Natural killer cell (primary cell): ENCODE measurements at regions not wholly inside any gene's neighbourhood (a gene's known extent, or its start where the extent isn't known, plus 50 kb on each side); places are given as distances from the start of the nearest gene placed in this dataset.
"Not testable (repeated sequence)": the region's sequence is repeated elsewhere in the genome, so short reads cannot be mapped to it uniquely, and the experiment has no call there.

Experiments
- ATAC-seq, 3 donors: fragments of 150-1000 bp in 2 of 3; fragments of 200-7000 bp in 1 of 3; cut with Tn5 transposase; 1 replicate in 1 of 3; 2 replicates in 2 of 3; pipeline ENCODE4 v1.10.0; 2021; ENCODE audit warnings: mild to moderate bottlenecking in 2 of 3, moderate library complexity in 2 of 3
- DNase-seq, 2 donors: peaks; one replicate each; pipeline versions ENCODE4 v3.0.0 to v3.0.0-alpha.2; 2013 to 2021; ENCODE audit warnings: mixed read lengths in 1 of 2
- H3K27ac ChIP-seq: one replicate; pipeline ENCODE4 v1.5.1; 2013; ENCODE audit warnings: mild to moderate bottlenecking, low read length
- H3K27me3 ChIP-seq: one replicate; pipeline ENCODE4 v1.6.1; 2013; ENCODE audit warnings: low read length; ENCODE audit not compliant: control insufficient read depth, insufficient read depth
- H3K36me3 ChIP-seq: one replicate; pipeline ENCODE4 v1.6.1; 2013; ENCODE audit warnings: low read length; ENCODE audit not compliant: control insufficient read depth, insufficient read depth
- H3K4me1 ChIP-seq: one replicate; pipeline ENCODE4 v1.6.1; 2013; ENCODE audit warnings: low read length; ENCODE audit not compliant: control insufficient read depth, insufficient read depth
- H3K4me3 ChIP-seq: one replicate; pipeline ENCODE4 v1.5.1; 2013; ENCODE audit warnings: low read length
- H3K9me3 ChIP-seq: one replicate; pipeline ENCODE4 v1.6.1; 2013; ENCODE audit warnings: low read length; ENCODE audit not compliant: control insufficient read depth, insufficient read depth
- H3K27ac Mint-ChIP-seq, 2 donors: one replicate each; pipeline ENCODE4 v1.8.0; 2022; ENCODE audit warnings: mild to moderate bottlenecking in 2 of 2, mixed read lengths in 2 of 2, moderate library complexity in 1 of 2
- H3K27me3 Mint-ChIP-seq, 2 donors: one replicate each; pipeline ENCODE4 v1.8.0; 2022; ENCODE audit warnings: low read depth in 2 of 2, mixed read lengths in 2 of 2
- H3K36me3 Mint-ChIP-seq: one replicate; pipeline ENCODE4 v1.8.0; 2022; ENCODE audit warnings: mixed read lengths
- H3K4me1 Mint-ChIP-seq, 2 donors: one replicate each; pipeline ENCODE4 v1.8.0; 2022; ENCODE audit warnings: mixed read lengths in 2 of 2
- H3K4me3 Mint-ChIP-seq: one replicate; pipeline ENCODE4 v1.8.0; 2022; ENCODE audit warnings: mild to moderate bottlenecking, moderate library complexity, mixed read lengths
- H3K9me3 Mint-ChIP-seq, 2 donors: one replicate each; pipeline ENCODE4 v1.8.0; 2022; ENCODE audit warnings: mixed read lengths in 2 of 2
- CTCF ChIP-seq: fragments of 200-600 bp; IDR thresholded peaks from one replicate; pipeline ENCODE4 v1.8.0; 2022; ENCODE audit warnings: antibody characterized with exemption
- WGBS: methylation state at CpG from one replicate; pipeline ENCODE4 v1.1.7; 2013; ENCODE audit warnings: missing lambda C conversion rate; ENCODE audit not compliant: insufficient coverage; 5-methylcytosine and 5-hydroxymethylcytosine counted together
- intact Hi-C: fragments of 100-400 bp; cut with micrococcal nuclease; formaldehyde crosslinking; loops from one replicate; pipeline ENCODE4 v1.14.2; 2022

GRCh38 chr1:172845865-172846264 lies 187.0 kb downstream of the FASLG start:
- intact Hi-C loops: no loop called here

GRCh38 chr1:172847814-172848213 lies 188.9 kb downstream of the FASLG start:
- H3K36me3 Mint-ChIP-seq, H3K27me3 Mint-ChIP-seq, H3K4me3 ChIP-seq, H3K27ac ChIP-seq, H3K27ac Mint-ChIP-seq, H3K36me3 ChIP-seq, H3K27me3 ChIP-seq, DNase-seq, H3K4me1 ChIP-seq, intact Hi-C loops, H3K9me3 Mint-ChIP-seq, ATAC-seq, H3K4me3 Mint-ChIP-seq, H3K9me3 ChIP-seq: not testable (repeated sequence)
- peaks cover 8 to 10% of the 10 kb centered on the region in 2 donors for H3K4me1 Mint-ChIP-seq

More at GRCh38 chr1:172845865-172846264, 187.0 kb downstream of the FASLG start:
- Mint-ChIP-seq H3K9me3 (no peaks in the 10 kb centered on the region), H3K36me3 (no peaks in the 10 kb centered on the region), H3K27ac (no peak overlapping the region), H3K27me3 (peaks cover 0 to 4% of the 10 kb centered on the region in 2 donors), H3K4me3 (no peak overlapping the region), H3K4me1 (peaks cover 8 to 10% of the 10 kb centered on the region in 2 donors)
- no peak overlapping the region for H3K4me3 ChIP-seq
- peaks cover 6% of the 10 kb centered on the region for H3K4me1 ChIP-seq
- ATAC-seq (no peak), DNase-seq (no peak)
- no CpG with 5 or more reads among the region's 2 CpGs for WGBS
- TF ChIP-seq CTCF: no peak
- H3K27me3 ChIP-seq: no peaks in the 10 kb centered on the region
- no peak overlapping the region for H3K27ac ChIP-seq
- H3K9me3 ChIP-seq: no peaks in the 10 kb centered on the region
- no peaks in the 10 kb centered on the region for H3K36me3 ChIP-seq

GRCh38 chr1:172849653-172850052 lies 190.8 kb downstream of the FASLG start:
- H3K27ac ChIP-seq: no peak overlapping the region
- no peak for DNase-seq
- intact Hi-C loops: no loop called here
- Mint-ChIP-seq H3K4me1 (peaks cover 8 to 10% of the 10 kb centered on the region in 2 donors), H3K27ac (no peak overlapping the region), H3K36me3 (no peaks in the 10 kb centered on the region), H3K27me3 (no peaks in the 10 kb centered on the region), H3K4me3 (no peak overlapping the region), H3K9me3 (no peaks in the 10 kb centered on the region)
- no peak for ATAC-seq
- H3K4me3 ChIP-seq: no peak overlapping the region
- no peaks in the 10 kb centered on the region for H3K9me3 ChIP-seq
- no peaks in the 10 kb centered on the region for H3K27me3 ChIP-seq
- peaks cover 6% of the 10 kb centered on the region for H3K4me1 ChIP-seq
- no peaks in the 10 kb centered on the region for H3K36me3 ChIP-seq
- no peak for TF ChIP-seq CTCF
- WGBS: 100% methylated on average over 2 of the region's 2 CpGs

- Histone ChIP-seq H3K4me1 (peaks cover 7% of the 10 kb centered on the region), H3K9me3 (no peaks in the 10 kb centered on the region), H3K27me3 (no peaks in the 10 kb centered on the region), H3K27ac (no peak overlapping the region), H3K36me3 (no peaks in the 10 kb centered on the region), H3K4me3 (no peak overlapping the region)
- Mint-ChIP-seq H3K4me1 (peaks cover 0 to under 1% of the 10 kb centered on the region in 2 donors), H3K36me3 (no peaks in the 10 kb centered on the region), H3K27ac (no peak overlapping the region), H3K9me3 (no peaks in the 10 kb centered on the region), H3K27me3 (no peaks in the 10 kb centered on the region), H3K4me3 (no peak overlapping the region)
- ATAC-seq: no peak
- DNase-seq: no peak
- intact Hi-C loops: no loop called here
- 95% methylated on average over 6 of the region's 8 CpGs for WGBS
- TF ChIP-seq CTCF: no peak
These were observed 192.2 kb downstream of the FASLG start for GRCh38 chr1:172851077-172851476.
